Dermis microvascular lymphatic vessel endothelial cell (primary cell): ENCODE measurements at regions not wholly inside any gene's neighbourhood (a gene's known extent, or its start where the extent isn't known, plus 50 kb on each side); places are given as distances from the start of the nearest gene placed in this dataset.
A peak's percentile ranks its signal among the peaks of the same experiment; 100 is the strongest.

Experiments used
- DNase-seq, 2 donors: peaks; one replicate each; pipeline versions ENCODE4 v3.0.0 to v3.0.0-alpha.2; 2010; ENCODE audit warnings: low read depth in 2 of 2

DNA sequence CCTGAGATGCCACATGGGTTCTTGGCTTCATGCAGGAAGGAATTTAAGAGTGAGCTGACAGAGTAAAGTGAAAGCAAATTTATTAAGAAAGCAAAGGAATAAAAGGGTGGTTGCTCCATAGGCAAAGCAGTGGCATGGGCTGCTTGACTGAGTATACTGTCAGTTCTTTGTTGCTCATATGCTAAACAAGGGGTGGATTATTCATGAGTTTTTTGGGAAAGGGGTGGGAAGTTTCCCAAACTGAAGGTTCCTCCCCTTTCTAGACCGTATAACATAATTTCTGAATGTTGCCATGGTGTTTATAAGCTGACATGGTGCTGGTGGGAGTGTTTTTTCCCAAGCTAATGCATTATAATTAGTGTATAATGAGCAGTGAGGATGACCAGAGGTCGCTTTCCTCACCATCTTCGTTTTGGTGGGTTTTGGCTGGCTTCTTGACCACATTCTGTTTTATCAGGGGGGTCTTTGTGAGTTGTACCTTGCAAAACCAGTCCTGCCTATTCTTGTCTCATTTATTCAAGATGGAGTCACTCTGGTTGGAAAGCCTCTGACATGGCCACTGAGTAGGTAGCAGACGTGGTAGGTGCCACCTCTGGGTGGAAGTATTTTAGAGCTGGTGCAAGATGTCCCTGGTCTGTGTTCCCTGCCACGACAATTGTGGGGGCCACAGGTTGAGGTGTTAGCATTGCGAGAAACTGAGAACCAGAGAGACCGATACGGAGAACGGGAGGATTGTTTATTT, 107.5 kb upstream of the SDK1 start:
- DNase-seq, result no peak

DNA sequence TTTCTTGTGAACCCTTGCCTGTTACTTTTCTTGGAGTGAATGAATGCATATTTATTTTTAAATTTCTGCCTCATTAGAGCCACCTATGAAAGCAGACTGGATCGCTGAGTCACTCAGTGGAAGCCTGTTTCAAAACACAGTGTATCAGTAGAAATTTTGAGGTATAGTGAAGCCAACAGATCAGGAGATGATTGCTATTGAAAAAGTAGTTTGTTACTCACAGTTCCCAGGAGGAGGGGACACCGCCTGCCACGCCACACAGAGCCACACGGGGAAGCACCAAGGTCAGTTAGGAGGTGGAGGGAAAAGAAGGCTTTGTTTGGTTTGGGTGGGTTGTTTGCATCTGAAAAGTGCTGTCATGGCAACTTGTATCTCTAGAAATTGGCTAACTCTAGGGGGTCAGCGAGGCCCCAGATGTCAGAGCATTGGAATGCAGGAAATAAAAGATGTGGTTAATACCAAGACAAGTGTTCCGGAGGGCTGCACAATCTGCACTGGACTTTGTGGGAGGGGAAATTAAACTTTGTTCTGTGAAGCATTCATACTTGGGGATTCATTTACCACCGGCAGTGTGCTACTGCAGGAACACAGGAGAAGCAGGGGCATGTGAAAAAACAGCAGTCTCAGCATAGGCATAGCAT, 106.4 kb upstream of the SDK1 start:
- peak in 1 of 2 donors; percentile 80 for DNase-seq

DNA sequence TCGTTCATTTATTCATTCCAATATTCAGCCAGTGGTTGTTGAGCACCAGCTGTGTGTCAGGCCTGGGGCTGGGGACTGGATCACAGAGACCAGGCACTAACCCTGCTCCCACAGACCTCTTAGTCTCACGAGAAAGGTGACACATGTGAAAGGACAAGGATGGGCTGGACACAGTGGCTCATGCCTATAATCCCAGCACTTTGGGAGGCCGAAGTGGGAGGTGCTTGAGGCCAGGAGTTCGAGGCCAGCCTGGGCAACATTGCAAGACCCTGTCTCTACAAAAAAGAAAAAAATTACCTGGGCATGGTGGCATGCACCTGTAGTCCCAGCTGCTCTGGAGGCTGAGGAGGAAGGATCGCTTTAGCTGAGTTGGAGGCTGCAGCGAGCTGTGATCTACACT, 105.9 kb upstream of the SDK1 start:
- no peak for DNase-seq

DNA sequence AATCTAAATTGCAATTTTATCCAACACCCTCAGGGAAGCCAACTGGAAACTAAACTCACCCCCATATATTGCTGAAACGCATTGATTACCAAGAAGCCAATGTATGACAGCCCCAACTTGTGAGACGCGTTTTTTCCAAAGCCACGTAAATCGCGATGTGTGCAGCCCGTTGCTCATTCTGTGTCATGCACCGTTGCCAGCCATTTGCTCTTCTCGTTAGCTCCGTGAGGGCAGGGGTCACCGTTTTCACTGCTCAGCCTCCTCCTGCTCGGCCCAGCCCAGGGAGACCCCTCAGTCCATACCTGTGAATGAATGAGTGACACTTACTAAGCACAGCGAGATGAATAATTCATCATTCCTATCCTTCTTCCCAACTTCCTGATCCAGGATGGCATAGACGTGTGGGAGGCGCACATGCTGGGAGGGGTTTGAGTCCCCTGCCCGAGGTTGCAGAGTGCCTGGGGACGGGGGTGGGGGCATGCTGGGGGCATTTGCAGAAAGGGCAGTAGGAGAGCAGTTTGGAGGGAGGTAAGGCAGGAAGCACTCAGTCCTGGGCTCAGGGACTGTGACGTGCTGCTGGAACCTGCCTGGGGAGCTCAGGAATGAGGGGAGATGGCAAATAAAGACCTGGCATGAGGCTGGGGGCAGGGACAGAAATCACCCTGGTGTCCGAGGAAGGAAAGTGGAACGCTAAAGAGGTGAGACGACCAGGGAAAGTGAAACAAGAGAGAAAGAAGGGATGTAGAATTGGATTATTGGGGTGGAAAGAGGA, 104.2 kb upstream of the SDK1 start:
- DNase-seq, result no peak

- no peak for DNase-seq
Observed at GRCh38 chr7:3197567-3198213, 103.4 kb upstream of the SDK1 start.

DNA sequence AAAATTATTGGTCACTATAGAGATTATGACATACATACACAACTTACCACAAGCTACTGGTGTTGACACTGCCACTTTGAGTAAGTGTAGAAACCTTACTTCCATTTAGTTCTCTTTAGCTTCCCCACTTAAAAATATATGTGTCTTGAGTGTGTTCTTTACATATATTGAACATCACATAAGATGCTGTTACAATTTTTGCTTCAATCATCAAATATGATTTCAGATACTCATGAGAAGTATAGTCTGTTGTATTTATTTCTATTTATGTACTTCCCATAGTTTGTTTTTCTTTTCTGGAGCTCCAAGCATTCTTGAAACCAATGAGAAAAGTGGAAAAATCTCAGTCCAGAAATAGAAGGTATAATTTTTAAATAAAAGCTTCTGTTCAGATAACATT, 102.7 kb upstream of the SDK1 start:
- no peak for DNase-seq

GRCh38 chr7:3200504-3200903, 100.5 kb upstream of the SDK1 start:
- peak; percentile 27 to 58 for DNase-seq

DNA sequence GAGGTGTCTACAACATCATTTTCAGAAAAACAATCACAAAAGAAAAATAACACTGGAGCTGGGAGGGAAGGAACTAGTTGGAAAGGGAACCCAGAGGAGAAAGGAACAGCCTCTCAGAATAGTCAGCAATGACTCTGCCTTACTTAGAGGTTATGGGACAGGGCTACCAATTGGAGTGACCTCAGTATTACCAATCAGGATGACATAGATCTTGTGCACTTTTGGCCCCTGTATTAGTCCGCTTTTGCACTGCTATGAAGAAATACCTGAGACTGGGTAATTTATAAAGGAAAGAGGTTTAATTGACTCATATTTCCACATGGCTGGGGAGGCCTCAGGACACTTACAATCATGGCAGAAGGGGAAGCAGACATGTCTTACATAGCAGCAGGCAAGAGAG, 99.7 kb upstream of the SDK1 start:
- no peak for DNase-seq

GRCh38 chr7:3201937-3202710, 98.9 kb upstream of the SDK1 start:
- DNase-seq, result no peak

DNA sequence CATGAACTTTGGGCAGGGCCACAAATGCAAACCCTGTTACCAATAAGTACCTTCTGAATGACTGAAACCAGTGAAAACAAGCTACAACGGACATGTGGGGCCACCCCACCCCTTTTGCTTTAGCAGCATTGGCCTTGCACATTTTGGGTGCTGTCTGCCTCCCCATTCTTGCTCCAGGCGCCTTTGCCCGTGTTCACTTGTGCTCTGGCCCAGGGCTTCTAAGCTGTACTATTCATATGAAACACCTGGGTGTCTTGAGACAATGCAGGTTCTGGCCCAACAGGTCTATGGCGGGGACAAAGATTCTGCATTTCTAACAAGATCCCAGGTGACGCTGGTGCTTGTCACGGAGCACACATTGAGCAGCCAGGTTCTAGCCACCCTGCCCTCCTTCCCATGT, 96.5 kb upstream of the SDK1 start:
- DNase-seq, result no peak

DNA sequence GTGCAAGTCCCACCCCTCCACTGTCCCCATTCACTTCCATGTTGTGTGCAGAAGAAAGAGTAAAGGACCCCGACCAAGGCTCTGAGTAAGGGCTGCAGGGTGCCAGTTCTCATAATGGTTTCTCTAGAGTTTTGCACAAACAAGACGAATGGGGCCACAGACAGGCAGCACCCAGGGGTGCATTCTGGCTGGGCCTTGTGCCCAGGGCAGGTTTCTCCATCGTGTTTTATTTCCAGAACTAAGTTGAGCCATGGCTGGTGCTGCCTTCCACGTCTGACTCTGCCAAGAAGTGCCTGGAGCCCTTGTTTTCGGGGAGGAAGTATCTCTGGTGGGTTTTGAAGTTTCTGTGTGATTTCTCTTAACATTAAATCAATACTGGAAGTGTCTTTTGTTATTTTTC, 95.0 kb upstream of the SDK1 start:
- no peak for DNase-seq

- DNase-seq, result no peak
Observed at GRCh38 chr7:3206771-3207191, 94.3 kb upstream of the SDK1 start.

DNA sequence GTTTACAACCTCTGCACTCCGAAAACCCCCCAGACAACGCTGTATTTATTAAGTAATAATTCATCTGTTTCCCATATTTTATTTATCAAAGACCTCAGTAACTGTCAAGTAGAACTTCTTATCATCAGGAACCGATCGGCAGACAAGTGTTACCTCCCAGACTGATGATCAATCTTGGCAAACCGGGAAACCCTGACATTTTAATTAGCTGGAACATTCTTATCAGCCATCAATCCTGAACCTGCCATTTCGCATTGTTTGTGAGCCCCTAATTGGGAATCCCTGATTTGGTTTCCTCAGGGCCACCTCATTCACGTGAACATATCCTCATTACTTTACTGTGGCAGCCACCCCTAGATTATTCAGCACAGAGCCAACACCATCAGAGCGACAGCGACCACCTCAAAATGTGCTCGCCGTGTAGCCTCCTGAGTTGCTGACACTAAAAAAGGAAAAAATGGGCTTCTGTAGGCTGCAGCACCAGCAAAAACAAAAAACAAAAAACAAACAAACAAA, 93.6 kb upstream of the SDK1 start:
- no peak for DNase-seq

DNA sequence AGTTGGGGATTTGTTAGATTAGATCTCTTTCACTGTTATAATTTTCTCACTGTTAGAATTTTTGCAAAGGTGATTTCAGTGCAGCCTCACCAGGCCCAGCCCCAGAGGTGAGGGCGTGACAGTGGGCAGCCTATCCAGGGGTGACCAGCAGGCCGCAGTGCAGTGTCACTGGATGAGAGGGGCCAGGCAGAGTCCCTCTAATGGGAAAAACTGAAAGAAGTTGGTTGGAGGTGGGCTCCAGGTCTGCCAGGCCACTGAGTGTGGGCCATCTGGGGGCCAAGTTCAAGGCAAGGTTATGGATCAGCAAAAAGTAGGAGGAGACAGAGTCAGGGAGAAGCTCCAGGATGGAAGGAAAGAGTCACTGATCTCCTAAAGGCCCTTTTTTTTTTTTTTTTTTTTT, 90.5 kb upstream of the SDK1 start:
- DNase-seq, result no peak

DNA sequence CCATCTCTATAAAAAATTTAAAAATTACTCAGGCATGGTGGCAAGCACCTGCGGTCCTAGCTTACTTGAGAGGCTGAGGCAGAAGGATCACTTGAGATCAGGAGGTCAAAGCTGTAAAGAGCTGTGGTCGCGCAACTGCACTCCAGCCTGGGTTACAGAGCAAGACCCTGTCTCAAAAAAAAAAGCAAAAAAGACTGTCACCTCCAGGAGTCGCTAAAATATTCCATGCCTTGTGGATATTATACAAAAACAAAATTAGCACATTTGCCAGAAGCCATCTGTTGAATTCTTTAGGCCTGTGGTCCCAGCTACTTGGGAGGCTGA, 87.0 kb upstream of the SDK1 start:
- DNase-seq, result no peak

DNA sequence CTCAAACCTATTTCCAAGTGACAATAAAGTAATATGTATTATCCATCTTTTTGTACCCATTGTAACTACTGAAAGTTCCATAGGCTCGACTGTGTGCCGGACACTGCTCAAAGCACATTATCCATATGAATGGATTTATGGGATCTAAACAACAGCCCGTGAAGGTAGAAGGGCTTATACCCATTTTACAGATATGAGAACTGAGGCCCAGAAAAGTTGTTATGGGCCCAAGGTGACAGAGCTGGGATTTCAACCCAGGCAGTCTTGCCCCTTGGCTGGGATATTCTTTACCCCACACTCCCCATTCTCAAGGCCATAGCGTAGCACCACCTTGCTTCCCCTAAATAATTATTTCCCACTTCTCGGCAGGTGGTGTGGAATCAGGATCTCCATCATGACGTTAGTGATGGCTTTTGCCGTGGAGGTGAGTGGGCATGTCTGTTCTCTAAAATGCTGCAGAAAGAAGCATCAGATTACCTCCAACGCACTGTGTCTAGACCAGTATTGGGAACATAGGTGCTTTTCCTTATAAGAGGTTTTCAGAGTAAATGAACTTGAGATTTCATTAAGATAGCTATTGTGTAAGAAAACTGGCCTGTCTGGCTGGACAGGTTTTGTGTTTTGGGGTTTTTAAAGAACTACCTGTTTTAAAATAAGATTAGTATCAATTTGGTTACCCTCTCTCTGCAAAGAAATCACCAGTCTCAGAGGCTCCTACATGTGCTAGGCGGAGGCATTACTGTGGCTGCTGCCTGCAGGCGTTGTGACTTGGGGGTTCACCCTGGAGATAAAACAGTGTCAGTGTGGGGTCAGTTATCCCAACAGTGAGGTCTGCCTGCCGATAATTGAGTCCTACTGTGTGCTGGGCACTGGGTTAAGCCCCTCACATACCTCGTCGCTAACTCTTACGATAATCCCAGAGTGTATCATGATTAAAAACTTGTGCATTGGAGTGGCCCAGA, 85.1 kb upstream of the SDK1 start:
- no peak for DNase-seq

GRCh38 chr7:3217166-3217565, 83.9 kb upstream of the SDK1 start:
- DNase-seq, result no peak

DNA sequence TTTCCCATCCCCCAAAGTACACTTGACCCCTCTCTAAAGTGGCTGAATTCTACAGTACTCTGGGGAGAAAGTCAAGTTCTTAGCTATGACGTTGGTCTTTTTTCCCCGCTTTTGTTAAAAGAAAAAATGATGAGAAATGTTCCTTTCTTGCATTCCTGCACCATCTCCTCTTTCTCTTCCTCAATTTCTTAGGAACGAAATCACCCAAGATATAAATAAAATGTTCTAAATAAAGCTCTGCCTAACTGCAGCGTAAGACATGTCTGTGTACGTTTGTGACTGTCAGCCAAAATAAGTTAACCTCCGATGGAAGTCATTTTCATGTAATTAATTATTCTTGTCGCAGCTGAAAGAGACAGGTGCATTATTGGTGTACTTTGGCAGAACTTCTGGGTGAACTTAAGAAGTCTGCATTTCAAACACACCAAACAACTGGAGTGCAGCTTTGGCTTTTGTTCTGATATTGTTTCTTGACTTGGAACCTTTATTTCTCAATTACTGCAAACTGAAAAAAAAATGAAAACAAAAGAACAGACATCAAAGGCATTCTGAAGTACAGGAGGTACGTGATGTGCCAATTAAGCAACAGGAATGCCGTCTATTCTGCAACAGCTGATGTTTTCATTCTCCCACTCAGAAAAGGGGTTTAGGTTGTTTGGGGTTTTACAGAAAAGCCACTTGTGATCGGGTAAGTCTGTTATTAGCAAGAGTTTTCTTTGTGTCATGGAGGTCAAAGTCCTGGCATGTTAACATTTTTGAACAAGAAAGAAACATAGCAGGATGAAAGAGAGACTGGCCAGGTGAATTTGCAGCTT, 82.4 kb upstream of the SDK1 start:
- DNase-seq, result no peak

DNA sequence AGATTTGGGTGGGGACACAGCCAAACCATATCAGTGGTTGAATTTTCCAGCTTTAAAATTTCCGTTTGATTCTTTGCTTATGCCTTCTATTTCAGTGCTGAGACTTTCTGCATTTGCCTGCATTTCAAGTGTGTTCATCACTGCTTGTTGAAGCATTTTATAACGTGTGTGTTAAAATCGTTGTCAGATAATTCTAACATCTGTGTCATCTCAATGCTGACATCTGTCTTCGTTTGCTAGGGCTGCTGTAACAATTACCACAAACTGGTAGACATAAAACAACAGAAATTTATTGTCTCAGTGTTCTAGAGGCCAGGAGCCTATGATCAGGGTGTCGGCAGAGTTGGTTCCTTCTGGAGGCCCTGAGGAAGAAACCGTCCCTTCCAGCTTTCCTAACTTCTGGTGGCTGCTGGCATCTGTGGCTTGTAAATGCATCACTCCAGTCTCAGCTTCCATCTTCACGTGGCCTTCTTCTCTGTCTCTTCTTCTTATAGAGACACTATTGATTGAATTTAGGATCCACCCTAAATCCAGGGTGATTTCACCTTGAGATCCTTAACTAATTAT, 71.1 kb upstream of the SDK1 start:
- DNase-seq, result no peak
